GM19025 (cell line): ENCODE measurements at regions not wholly inside any gene's neighbourhood (a gene's known extent, or its start where the extent isn't known, plus 50 kb on each side); places are given as distances from the start of the nearest gene placed in this dataset.

Experiments
- ATAC-seq: cut with Tn5 transposase; IDR thresholded peaks from one replicate; pipeline ENCODE4 v1.9.1; 2021; ENCODE audit warnings: mild to moderate bottlenecking, low read depth, moderate library complexity; ENCODE audit not compliant: unreplicated experiment

DNA sequence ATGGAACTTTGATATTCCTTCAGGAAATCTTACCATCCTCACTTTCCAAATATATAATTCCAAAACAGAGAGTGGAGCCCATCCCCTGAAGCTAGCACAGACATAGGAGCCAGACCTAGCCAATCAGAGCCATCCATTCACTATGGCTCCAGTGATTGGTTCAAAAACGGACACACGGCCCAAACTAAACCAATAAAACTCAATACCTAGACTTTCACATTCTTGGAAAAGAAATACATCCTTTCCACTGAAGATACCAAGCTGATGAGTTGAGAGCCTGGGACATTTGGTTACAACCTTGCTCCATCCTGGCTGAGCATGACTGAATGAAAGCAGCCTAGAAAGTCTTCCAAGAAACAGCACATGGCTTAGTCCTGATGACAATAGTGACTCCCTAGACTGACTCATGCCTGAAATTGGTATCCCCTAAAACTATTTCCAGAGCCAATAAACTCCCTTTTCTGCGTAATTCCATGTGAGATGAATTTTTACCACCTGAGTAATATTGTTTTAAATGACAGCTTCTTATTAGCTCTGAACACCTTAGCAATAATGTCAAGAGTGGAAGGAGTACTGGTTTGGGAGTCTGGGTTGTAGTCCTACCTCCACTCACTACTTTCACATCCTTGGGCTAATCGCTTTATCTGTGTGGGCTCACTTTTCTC is 189.6 kb upstream of the LNX1 start:
- no peak for ATAC-seq

DNA sequence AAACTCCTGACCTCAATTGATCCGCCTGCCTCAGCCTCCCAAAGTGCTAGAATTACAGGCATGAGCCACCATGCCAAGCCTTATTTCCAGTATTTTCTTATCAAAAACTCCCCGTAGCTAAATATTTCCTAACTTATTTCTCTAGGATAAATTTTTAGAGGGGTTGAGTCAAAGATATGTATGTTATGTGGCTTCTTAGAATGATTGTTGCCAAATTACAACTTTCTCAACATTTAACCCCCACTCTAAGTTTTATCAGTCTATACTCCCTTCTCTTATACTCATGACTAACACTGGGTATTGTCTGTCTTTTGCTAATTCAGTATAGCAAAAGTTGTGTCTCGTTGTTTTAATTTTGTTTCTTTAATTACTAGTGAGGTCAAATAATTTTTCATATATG is 187.7 kb upstream of the LNX1 start:
- ATAC-seq = no peak

DNA sequence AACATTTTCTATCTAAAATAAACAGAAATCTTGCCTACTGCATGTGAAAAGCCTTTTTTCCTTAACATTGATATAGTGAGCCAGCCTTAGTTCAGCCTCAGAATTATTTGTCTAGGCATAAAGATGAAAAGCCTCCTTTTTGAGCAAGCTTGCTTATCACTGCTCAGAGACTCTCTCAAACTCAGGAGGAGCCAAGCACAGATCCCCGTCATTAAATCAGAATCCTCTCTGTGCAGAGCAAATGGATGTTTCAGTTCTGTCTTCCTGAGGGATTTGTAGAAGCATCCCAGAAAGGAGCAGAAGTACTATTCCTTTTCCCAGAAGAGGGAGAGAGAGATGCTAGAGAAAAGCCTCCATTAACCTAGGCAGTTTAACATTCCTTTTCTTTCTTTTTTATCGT is 186.9 kb upstream of the LNX1 start:
- no peak for ATAC-seq

DNA sequence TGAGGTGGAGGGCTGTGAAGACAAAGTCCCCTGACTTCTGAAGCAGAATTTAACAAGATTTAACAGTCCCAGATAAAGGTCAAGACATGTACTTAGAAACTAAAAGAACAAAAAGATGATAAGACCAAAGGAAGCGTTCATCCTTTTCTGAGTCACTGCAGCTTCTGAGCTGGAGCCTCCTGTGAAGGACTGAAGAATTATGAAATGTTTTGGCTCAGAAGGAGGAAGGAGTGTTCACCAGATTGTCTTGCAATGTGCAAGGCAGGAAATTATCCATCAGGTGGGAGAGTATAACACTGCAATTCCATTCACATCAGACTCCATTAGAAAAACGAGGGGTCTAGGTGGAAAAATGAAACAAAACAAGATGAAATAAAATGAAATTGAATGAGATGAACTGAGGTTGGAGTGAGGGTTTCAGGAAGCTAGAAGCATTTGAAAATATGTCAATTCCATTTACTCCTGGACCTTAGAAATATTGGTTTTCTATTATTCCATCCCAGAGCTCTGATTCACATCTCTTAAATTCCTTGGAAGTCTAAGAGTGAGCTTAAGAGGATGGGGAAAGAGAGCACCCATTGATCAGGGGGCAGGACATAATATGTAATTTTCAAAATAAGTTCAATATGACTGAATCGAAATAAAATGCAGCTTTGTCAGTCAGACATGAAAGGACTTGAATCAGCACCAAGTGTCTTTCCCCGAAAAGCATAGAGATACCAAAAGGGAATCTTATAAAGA is 186.1 kb upstream of the LNX1 start:
- ATAC-seq = no peak

DNA sequence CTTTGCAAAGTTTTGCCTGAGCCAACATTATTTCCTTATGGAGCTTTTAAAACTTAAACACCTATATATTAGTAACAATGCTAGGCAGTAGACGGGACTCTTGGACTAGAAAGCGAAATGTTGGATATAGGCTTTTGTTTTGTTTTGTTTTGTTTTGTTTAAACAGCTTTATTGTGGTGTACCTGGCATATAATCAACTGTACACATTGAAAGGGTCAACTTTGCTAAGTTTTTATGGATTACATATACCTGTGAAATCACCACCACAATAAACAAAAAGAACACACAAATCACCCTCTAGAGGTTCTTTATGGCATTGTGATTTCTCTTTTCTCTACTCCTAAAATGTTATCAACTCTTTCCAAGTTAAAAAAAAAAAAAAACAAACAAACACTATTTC is 184.9 kb upstream of the LNX1 start:
- no peak for ATAC-seq

DNA sequence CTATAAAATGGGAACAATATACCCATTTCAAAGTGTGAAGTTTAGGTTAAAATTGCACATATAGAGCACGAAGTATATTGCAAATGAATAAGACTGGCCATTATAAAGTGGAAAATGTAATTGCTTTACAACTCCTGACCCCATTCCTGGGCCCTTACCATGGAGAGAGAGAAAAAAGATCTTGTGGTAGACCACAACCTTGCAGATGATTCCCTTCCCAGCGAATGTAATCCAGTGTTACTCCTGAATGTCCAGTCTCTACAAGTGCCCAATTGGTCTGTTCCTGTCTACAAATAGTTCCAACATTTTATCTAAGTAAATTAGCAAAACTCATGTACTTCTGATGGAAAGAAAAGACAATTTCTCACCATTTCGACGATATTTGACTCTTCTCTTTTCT is 184.1 kb upstream of the LNX1 start:
- ATAC-seq = no peak

DNA sequence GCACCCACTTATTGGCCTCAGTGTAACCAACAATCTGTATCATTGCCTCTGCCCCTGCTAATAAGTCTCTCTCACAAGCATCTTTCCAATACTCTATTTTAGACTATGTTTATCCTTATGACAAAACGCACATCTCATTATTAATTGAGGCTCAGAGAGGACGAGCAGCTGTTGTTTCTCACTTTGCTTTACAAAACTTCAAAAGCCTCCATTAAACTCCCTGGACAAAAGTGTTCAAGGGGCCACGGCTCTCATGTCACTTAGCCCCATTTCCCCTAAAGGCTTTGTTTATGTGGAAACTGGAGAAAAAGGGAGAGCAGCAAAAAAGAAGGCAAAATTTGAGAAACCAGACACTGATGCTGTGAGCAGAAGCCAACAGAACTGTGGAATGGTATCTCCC is 180.0 kb upstream of the LNX1 start:
- no peak for ATAC-seq

DNA sequence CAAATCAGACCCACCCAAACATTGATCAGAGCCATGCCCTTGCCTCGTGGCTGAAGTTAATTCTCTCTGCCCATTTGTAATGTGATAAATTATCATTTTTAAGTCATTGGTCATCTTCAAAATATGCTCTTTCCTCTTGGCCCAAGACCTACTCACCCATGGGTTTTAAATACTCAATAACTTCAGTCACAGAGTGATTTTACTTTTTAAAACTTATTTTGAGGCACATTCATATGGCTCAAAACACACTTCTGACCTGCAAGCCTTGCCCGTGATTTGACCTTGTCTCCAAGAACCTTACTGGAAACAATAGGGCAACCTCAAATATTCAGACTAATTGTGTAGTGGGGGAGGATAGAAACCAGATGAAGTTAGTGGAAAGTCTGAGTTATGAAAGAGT is 176.2 kb upstream of the LNX1 start:
- ATAC-seq = no peak

DNA sequence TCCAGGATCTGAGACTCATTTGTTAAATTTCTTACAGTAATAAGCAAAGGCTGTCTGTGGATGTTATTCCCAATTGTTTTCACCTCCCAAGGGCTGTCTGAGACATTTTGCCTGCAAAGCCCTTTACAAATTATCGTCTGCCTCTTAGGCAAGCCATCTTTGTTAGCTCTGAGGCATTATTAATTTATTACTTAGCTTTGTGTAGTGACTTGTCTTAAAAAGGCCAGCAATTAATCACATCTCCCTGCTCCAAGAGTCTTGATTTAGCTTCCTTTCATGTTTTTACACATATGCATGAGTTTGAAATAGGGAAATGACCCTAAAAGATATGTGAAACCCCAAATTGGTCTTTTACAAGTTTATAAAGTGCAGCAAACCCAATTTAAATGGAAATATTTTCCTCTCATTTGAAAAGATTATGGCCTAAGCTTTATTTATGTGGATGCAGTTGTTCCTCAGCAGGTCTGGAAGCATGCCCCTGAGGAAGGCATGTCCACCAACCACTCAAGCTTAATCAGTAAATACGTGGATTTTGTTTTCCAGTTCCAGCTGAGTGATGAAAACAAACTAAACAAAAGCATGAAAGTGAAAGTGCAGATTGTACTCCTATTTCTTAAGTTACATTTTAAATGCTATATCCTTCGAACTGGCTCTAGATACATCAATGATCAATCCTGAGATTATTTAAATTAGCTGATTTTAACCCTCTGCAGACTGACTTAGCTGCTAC is 173.6 kb upstream of the LNX1 start:
- ATAC-seq = no peak

DNA sequence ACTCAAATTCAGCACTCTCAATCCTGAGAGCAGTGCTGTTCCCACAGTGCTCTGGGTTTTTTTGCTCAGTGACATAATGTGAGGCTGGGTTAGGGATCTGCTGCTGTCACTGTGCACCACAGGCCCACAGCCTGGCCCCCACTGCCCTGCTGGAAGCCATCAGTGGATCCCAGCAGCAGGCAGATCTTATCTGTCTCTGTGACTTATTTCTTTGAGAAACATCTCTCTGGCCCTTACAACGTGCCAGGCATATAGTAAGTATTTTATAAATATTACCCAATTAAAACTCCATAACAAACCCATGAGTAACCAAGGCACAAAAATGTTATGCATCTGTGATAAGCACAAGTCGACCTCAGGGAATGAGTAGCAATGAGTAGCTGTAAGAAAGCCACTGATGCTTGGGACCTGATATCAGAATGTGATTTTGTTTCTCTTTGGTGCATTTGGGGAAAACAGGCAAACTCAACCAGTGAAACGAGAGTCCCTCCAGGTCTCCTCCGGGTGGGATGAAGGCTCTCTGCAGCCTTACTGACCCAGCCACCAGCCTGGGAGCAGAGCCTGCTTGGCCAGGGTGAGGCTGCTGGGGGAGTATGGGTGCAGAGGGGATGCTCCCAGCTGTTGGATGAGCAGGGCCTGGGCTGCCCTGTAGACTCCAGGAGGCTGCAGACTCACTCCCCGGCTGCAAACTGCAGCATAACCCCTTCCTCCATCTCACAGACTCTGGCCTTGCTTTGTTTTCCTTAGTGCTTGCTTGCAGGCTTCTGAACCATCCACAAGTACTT is 172.7 kb upstream of the LNX1 start:
- ATAC-seq = no peak

DNA sequence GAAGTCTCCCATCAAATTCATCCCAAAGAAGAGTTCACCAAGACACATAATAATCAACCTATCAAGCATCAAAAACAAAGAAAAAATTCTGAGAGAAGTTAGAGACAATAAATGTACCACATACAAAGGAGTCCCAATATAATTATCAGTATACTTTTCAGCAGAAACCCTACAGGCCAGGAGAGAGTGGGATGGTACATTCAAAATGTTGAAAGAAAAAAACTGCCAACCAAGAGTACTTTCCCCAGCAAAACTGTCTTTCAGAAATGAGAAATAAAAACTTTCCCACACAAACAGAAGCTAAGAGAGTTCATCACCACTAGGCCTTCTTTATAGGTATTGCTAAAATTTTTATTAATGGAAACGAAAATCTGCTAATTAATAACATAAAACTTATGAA is 164.4 kb upstream of the LNX1 start:
- ATAC-seq = no peak

DNA sequence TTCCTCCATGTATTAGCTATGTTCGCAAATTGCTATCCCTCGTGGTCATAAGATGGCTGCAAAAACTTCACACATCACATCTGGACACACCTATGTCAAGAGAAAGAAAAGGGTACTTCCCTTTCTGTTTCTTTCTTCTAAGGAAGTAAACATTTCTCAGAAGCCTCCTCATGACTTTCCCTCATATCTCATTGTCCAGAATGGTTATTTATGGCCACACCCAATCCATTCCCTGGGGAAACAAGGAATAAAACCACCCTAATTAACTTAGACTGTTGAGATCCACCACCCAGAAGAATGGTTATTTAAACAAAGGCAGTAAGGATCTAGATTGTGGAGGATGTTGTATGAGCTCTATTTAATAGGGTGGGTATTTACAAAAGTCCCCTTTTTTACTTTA is 160.8 kb upstream of the LNX1 start:
- ATAC-seq = no peak

DNA sequence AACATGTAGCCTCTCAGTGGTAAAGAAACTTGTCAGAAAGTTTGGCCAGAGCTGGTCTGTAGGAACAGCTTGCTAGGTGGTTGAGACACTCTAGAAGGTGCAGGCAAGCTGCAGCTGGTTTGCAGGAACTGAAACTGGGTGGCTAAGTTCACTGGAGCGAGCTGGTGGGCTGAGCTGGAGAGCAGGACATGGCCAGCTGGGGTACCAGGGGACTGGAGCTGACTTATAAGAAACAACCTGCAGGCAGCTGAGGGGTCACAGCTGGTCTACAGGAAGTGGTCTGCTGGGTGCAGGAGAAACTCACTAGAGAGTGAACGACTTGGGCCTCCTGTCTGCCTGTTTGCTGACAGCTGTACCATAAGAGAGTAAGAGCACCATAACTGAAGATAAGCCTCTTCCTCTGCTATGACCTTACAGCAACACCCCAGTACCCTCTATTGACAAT is 157.1 kb upstream of the LNX1 start:
- ATAC-seq = peak; percentile 96

DNA sequence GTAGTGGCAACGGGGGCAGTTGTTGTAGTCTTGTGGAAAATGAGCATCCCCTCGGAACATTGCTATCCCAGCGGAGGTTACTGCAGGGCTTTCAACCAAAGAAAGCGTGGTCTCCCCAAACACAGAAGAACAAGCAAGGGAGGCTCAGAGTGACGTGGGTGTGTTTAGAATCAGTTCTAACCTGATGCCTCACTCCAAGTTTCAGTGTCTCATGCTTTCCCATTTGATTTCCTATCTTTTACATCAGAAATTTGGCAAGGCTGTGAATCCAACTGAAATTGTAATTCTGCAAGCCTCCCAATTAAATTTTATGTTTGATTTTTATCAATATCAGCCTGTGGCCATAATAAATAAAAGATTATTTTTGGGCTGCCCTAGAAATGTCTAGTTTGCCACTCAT is 156.1 kb upstream of the LNX1 start:
- no peak for ATAC-seq

DNA sequence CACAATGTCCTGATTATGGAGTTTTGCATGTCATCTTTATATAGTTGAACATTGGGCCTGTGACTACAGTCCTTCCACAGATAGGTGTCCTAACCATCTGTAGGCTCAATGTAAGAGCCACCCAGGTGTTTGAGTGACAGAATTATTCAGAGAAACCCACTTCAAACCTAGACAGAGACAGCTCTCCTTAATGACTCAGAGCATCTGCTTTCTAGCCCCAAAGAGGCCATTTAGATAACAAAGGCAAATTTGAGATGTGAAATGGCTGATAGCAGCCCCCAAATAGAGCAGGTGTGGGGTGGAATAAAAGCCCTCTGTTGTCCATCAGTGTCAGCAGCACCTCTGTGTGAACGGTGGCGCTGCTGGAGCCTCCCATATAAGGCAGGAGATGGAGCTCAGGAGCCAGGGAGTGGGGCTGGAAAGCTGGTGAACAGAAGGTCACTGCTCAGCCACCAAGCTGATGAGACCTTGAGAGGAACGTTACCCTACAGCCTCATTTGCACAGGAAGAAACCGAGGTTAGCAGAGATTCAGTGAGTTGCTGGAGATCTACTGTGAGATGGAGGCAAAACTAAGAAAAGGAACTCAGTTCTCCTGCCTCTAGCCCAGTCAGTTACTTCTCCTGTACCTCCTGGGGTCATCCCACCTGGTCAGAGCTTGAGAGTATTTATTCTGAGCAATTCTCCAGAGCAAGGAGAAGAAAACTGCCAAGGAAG is 153.3 kb upstream of the LNX1 start:
- no peak for ATAC-seq

DNA sequence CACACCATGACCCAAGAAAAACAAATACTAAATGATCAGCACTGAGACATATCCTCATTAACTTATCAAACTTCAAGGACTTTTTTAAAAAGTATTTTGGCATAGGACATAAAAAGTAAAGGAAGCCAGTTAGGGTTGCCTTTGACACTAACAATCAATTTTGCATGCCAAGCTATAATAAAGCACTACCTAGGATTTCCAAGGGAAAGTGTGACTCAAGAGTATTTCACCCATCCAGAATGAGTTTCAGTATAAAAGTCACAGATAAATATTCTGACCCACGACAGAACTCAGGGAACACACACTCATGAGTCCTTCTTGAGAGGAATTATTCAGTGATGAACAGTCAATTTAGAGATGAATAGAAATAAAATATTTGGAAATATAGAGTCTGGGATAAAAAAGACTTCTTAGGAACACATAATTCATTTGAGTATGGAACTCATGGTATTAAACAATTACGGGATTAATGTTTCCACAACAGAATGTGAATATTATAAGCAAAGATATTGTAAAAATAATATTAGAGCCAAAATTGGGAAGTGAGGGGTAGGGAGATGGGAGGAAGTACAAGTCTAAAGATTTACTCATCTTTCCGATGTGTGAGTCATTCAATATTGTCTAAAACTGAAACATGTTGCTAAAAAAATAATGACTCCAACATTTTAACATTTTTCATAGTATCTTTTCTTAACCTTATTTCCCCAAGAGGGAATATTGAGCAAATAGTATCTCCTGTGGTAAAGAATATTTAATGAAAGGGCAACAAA is 143.5 kb upstream of the LNX1 start:
- no peak for ATAC-seq

DNA sequence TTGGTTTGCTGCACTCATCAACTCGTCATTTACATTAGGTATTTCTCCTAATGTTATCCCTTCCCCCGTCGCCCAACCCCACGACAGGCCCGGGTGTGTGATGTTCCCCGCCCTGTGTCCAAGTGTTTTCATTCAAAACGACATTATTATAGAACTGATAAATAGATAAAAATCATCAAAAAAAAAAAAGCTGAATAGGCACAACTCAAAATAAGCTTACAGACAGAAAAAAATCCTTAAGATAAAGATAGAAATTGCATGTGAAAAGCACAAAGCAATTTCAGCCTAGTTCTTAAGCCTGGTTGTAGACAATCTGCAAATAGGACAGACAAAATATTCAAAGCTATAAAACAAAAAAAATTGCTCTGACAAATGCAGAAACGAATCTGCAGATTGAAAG is 142.9 kb upstream of the LNX1 start:
- ATAC-seq = no peak

DNA sequence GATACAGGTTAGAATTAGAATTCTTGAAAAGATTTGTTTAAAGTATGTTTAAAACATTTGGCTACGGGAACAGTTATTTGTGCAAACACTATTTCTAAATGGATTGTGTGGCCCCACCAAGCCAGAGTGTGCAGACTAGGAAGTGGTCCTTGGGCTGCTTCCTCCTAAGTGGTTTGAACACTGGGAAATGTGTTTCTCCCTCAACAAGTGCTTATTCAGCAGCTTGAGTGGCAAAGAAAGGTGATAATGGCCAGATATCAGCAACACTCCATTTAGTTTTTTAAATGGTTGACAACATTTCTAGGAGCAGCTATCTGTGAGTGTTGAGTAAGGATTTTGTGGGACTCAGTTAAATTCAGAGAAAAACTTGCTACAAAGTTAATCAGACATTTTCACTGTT is 141.4 kb upstream of the LNX1 start:
- ATAC-seq = no peak

DNA sequence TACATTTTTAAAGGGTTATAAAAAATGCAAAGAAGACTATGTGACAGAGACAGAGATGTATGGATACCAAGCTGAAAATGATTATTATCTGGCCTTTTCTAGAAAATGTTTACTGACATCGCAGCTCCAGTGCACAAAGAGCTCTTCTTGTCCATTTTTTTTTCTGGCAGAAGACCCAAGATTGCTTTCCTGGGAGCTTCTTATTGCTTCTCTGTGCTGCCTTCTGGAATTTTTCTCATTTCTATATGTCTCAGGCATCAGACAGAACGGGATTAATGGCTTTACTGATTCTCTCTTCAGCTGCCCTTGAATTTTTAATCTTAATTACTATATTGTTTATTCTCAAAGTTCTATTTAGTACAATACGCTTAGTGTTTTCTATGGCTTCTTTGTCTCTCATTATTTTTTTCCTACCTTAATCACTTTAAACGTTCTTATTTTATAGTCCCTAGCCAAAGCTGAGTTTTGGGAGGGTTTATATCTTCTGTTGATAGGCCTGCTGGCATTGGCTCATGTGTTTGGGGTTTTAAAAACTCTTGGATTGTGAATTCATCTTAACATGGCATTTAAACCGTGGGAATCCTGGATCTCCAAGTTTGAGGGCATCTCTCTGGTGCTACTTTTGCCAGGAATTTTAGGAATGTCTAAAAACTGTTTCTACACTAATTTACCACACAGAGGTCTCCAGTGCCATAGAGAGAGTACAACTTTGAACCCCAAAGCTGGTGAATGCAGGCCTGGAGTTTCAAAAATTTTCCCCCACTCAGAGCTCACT is 138.9 kb upstream of the LNX1 start:
- ATAC-seq = no peak
